Lung (tissue), 11 donors: ENCODE measurements at regions not wholly inside any gene's neighbourhood (a gene's known extent, or its start where the extent isn't known, plus 50 kb on each side); places are given as distances from the start of the nearest gene placed in this dataset.

Experiments used
- ATAC-seq: fragments of 200-7000 bp; cut with Tn5 transposase; one replicate; pipeline ENCODE4 v1.9.1; 2020; ENCODE audit warnings: moderate number of reproducible peaks; ENCODE audit not compliant: insufficient read depth, low FRiP score
- DNase-seq, 3 donors: peaks; one replicate each; pipeline ENCODE4 v3.0.0-alpha.2; 2013 to 2017
- H3K27ac ChIP-seq, 2 donors: one replicate each; pipeline ENCODE4 v1.5.1; 2013; ENCODE audit warnings: mild to moderate bottlenecking in 2 of 2, moderate library complexity in 2 of 2, control low read depth in 1 of 2, inconsistent platforms in 1 of 2, low read depth in 1 of 2, low read length in 1 of 2
- H3K27me3 ChIP-seq, 3 donors: one replicate each; pipeline ENCODE4 v1.5.1; 2013; ENCODE audit warnings: low read length in 2 of 3; ENCODE audit not compliant: control insufficient read depth in 3 of 3, insufficient read depth in 3 of 3
- H3K36me3 ChIP-seq, 4 donors: one replicate each; pipeline ENCODE4 v1.5.1; 2013; ENCODE audit warnings: low read length in 4 of 4, mild to moderate bottlenecking in 1 of 4, moderate library complexity in 1 of 4; ENCODE audit not compliant: control insufficient read depth in 4 of 4, insufficient read depth in 4 of 4
- H3K4me1 ChIP-seq, 5 donors: one replicate each; pipeline ENCODE4 v1.5.1; 2013; ENCODE audit warnings: low read length in 5 of 5, mild to moderate bottlenecking in 2 of 5, moderate library complexity in 1 of 5; ENCODE audit not compliant: control insufficient read depth in 5 of 5, insufficient read depth in 5 of 5
- H3K4me3 ChIP-seq: one replicate; pipeline ENCODE4 v1.5.1; 2013; ENCODE audit warnings: mild to moderate bottlenecking, control low read depth, moderate library complexity
- H3K9ac ChIP-seq, 2 donors: one replicate each; pipeline ENCODE4 v1.5.1; 2013; ENCODE audit warnings: low read length in 2 of 2, control low read depth in 1 of 2; ENCODE audit not compliant: insufficient read depth in 1 of 2
- H3K9me3 ChIP-seq, 4 donors: one replicate each; pipeline ENCODE4 v1.5.1; 2013; ENCODE audit warnings: low read length in 3 of 4, mild to moderate bottlenecking in 1 of 4, moderate library complexity in 1 of 4; ENCODE audit not compliant: control insufficient read depth in 4 of 4, insufficient read depth in 3 of 4
- WGBS, 2 donors: extraction: QIAGEN DNeasy Blood & Tissue Kit; methylation state at CpG; one replicate each; pipeline ENCODE4 v1.1.7; 2013; 5-methylcytosine and 5-hydroxymethylcytosine counted together
- TF ChIP-seq, protein P1 (sequence below): IDR thresholded peaks from 2 replicates; pipeline ENCODE4 v1.5.1; 2012; ENCODE audit warnings: mild to moderate bottlenecking; ENCODE audit errors: control extremely low read depth, extremely low read depth
- donor health status: control.
- donor health status: control.
- donor health status: Bipolar disorder and iron deficiency.
- donor health status: healthy.
- donor health status: DM: yes; HTN: yes; CAD: no.

DNA sequence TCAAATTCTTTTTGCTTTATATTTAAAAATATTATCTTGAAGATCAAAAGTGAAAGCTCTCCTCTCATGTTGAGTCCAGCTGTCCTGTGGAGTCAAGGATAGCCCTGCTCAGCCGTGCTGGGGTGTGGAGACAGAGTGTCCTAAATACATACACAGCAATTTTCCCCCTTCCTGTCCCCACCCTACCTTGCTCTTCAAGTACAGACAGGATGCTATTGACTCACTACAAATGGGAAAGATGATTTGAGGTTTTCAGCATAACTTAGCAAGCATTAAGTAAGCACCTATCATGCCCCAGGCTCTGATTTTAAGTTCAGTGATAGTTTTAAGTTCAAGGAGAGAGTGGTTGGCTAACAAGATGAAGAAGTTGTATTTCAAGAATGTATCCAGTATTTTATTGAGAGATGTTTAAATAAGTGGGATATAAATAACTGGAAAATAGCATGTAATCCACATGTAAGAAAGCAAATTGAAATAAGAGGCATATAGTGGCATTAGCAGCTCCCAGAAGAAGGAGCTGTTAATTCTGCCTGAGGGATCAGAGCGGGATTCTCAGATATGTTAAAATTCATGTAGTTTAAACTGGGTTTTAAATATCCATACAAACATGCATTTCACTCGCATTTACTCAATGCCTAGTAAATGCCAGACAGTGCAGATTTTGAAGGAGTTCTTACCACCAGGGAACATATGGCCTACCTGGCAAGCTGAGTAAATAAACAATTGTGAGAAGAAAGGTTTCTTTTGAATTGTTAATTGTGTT is 183.5 kb upstream of the ANKFN1 start:
- Histone ChIP-seq H3K27ac (no peak overlapping the region), H3K4me3 (no peak overlapping the region), H3K36me3 (no peaks in the 10 kb centered on the region), H3K27me3 (no peaks in the 10 kb centered on the region), H3K4me1 (no peaks in the 10 kb centered on the region), H3K9me3 (no peaks in the 10 kb centered on the region), H3K9ac (no peak overlapping the region)
- 74 to 80% methylated on average over 3 of the region's 3 CpGs for WGBS, 2 donors
- DNase-seq: no peak
- TF ChIP-seq, protein P1, sequence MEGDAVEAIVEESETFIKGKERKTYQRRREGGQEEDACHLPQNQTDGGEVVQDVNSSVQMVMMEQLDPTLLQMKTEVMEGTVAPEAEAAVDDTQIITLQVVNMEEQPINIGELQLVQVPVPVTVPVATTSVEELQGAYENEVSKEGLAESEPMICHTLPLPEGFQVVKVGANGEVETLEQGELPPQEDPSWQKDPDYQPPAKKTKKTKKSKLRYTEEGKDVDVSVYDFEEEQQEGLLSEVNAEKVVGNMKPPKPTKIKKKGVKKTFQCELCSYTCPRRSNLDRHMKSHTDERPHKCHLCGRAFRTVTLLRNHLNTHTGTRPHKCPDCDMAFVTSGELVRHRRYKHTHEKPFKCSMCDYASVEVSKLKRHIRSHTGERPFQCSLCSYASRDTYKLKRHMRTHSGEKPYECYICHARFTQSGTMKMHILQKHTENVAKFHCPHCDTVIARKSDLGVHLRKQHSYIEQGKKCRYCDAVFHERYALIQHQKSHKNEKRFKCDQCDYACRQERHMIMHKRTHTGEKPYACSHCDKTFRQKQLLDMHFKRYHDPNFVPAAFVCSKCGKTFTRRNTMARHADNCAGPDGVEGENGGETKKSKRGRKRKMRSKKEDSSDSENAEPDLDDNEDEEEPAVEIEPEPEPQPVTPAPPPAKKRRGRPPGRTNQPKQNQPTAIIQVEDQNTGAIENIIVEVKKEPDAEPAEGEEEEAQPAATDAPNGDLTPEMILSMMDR: no peak
- ATAC-seq: no peak

DNA sequence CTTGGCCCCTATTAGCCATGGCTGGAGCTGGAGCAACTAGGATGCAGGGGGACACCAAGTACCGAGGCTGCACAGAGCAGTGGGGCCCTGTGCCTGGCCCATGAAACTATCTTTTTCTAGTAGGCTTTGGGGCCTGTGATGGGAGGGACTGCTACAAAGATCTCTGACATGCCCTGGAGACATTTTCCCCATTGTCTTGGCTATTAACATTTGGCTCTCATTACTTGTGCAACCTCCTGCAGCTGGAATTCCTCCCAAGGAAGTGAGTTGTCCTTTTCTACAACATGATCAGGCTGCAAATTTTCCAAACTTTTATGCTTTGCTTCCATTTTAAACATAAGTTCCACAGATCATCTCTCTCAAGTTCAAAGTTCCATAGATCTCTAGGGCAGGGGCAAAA is 174.7 kb upstream of the ANKFN1 start:
- Histone ChIP-seq H3K36me3 (no peaks in the 10 kb centered on the region), H3K27me3 (no peaks in the 10 kb centered on the region), H3K9ac (no peak overlapping the region), H3K4me3 (no peak overlapping the region), H3K4me1 (no peaks in the 10 kb centered on the region), H3K9me3 (peaks cover 0 to 1% (median 0%) of the 10 kb centered on the region in 4 donors), H3K27ac (no peak overlapping the region)
- DNase-seq (no peak), ATAC-seq (no peak)
- TF ChIP-seq, protein P1: no peak
- WGBS, 2 donors: 93 to 100% methylated on average over 1 of the region's 1 CpG

DNA sequence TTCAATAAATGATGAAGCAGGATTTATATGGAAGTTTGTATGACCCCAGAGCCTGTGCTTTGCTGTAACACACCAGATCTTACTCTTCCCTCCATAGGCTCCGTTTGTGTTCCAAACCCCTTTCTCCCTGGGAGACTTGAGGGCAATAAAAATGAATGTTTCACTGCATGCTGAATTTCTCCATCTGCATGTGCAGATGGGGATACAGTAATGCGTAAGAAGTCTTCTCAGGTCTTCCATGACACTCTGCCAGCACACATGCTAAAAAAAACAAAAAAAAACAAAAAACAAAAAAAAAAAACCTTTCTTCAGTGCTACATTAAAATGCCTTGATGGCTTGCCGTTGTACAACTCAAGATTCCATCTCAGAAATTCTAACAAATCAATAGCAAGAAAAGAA is 170.2 kb upstream of the ANKFN1 start:
- H3K27ac ChIP-seq: no peak overlapping the region
- H3K4me1 ChIP-seq: no peaks in the 10 kb centered on the region
- DNase-seq (no peak), ATAC-seq (no peak)
- TF ChIP-seq, protein P1: no peak
- H3K36me3 ChIP-seq: no peaks in the 10 kb centered on the region
- WGBS, 2 donors: 93% methylated on average over 3 of the region's 3 CpGs
- no peak overlapping the region for H3K9ac ChIP-seq
- H3K27me3 ChIP-seq: no peaks in the 10 kb centered on the region
- peaks cover 0 to 1% (median 0%) of the 10 kb centered on the region in 4 donors for H3K9me3 ChIP-seq
- no peak overlapping the region for H3K4me3 ChIP-seq

DNA sequence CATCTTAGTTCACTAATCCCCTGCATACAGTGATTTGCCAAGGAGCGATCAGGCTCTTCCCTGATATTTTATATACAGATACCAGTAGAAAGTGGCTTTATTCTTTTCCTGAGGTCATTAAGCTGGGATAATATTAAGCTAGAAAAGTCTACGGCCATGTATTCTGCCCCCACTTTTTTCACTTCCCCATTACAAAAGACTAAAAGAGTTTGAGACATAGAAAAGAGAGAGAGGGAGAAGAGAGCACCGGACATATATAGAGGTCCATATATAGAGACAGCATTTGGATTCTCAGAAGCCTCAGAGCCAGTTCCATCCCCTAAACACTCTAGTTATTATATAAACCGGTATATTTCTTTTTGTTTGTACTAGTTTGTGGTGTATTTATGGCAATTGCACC is 166.5 kb upstream of the ANKFN1 start:
- Histone ChIP-seq H3K9ac (no peak overlapping the region), H3K9me3 (no peaks in the 10 kb centered on the region), H3K36me3 (no peaks in the 10 kb centered on the region), H3K4me3 (no peak overlapping the region), H3K27me3 (no peaks in the 10 kb centered on the region), H3K4me1 (no peaks in the 10 kb centered on the region), H3K27ac (no peak overlapping the region)
- no peak for ATAC-seq
- TF ChIP-seq, protein P1: no peak
- no peak for DNase-seq
- 70 to 85% methylated on average over 4 of the region's 4 CpGs for WGBS, 2 donors
